Gastrocnemius medialis (tissue), 4 donors: ENCODE measurements at regions not wholly inside any gene's neighbourhood (a gene's known extent, or its start where the extent isn't known, plus 50 kb on each side); places are given as distances from the start of the nearest gene placed in this dataset.
"Not testable (repeated sequence)": the region's sequence is repeated elsewhere in the genome, so short reads cannot be mapped to it uniquely, and the experiment has no call there.

Source experiments
- POLR2A ChIP-seq, 2 donors: fragments of 450-650 bp; IDR thresholded peaks; one replicate each; pipeline ENCODE4 v1.6.1; 2017; ENCODE audit warnings: antibody characterized with exemption in 2 of 2, mild to moderate bottlenecking in 2 of 2, moderate library complexity in 2 of 2
- TF ChIP-seq, protein P1 (sequence below), 5 experiments: fragments of 450-650 bp in 3 of 5; fragments of 200-600 bp in 2 of 5; sonication (generic) in 2 of 5; IDR thresholded peaks in 4 of 5; conservative IDR thresholded peaks in 1 of 5; 1 replicate in 4 of 5; 2 replicates in 1 of 5; pipeline ENCODE4 v1.5.1; 2016 to 2019; ENCODE audit warnings: antibody characterized with exemption in 5 of 5, mild to moderate bottlenecking in 3 of 5, moderate library complexity in 3 of 5

DNA sequence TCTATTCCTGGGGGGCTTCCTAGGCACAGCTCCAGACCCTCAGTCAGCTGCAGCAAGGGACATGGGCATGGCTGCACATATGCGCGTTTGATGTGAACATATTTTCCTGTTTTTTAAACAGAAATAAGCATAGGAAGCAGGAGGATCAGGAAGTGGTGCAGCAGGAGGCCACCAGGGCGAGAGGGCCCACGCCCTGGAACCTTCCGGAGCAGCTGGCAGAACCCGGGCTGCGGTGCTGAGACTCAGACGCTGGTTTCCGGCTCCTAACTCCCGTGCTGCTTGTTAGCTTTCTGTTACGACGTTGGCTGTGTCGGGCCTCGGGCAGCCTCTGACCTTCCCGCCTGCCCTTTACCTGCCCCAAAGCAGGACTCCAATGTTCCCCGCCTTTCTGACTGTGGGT is 5399.5 kb upstream of the TPTE start:
- TF ChIP-seq POLR2A (IDR thresholded peaks at IDR 0.05), result not testable (repeated sequence)
- TF ChIP-seq, protein P1, sequence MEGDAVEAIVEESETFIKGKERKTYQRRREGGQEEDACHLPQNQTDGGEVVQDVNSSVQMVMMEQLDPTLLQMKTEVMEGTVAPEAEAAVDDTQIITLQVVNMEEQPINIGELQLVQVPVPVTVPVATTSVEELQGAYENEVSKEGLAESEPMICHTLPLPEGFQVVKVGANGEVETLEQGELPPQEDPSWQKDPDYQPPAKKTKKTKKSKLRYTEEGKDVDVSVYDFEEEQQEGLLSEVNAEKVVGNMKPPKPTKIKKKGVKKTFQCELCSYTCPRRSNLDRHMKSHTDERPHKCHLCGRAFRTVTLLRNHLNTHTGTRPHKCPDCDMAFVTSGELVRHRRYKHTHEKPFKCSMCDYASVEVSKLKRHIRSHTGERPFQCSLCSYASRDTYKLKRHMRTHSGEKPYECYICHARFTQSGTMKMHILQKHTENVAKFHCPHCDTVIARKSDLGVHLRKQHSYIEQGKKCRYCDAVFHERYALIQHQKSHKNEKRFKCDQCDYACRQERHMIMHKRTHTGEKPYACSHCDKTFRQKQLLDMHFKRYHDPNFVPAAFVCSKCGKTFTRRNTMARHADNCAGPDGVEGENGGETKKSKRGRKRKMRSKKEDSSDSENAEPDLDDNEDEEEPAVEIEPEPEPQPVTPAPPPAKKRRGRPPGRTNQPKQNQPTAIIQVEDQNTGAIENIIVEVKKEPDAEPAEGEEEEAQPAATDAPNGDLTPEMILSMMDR (IDR thresholded peaks at IDR 0.05 in 4 of 5, conservative IDR thresholded peaks at IDR 0.05 in 1 of 5), result not testable (repeated sequence)
